ENCODE measurements at regions not wholly inside any gene's neighbourhood (a gene's known extent, or its start where the extent isn't known, plus 50 kb on each side); places are given as distances from the start of the nearest gene placed in this dataset.

- DNase-seq (ENCODE audit: low read depth, low spot score) = no peak
- TF ChIP-seq CTCF (IDR thresholded peaks at IDR 0.05; ENCODE audit: insufficient read depth, low read length, missing control alignments) = no peak
- H3K4me3 ChIP-seq (ENCODE audit: low read depth, low read length) = no peak overlapping the region
- POLR2A ChIA-PET = interaction anchor here (1.0 kb wide), 1 partner anchor 11 kb away, joined by 4 read pairs; no protein-coding TSS in a partner anchor
- CTCF ChIA-PET = interaction anchor here (1.1 kb wide), 1 partner anchor 30 kb away, joined by 4 read pairs; no protein-coding TSS in a partner anchor
Measured at GRCh38 chr11:47917599-47918369, 62.6 kb upstream of the PTPRJ start.

GRCh38 chr11:47916361-47916841 is 64.0 kb upstream of the PTPRJ start:
- no peak overlapping the region for H3K4me3 ChIP-seq (ENCODE audit: low read depth, low read length)
- ChIA-PET CTCF (interaction anchor here (0.7 kb wide), 1 partner anchor 31 kb away, joined by 3 read pairs; no protein-coding TSS in a partner anchor), POLR2A (no interaction called here)
- DNase-seq (ENCODE audit: low read depth, low spot score) = no peak
- TF ChIP-seq CTCF (IDR thresholded peaks at IDR 0.05; ENCODE audit: insufficient read depth, low read length, missing control alignments) = no peak

GRCh38 chr11:47915783-47916182 is 64.6 kb upstream of the PTPRJ start:
- H3K4me3 ChIP-seq (ENCODE audit: low read depth, low read length) = no peak overlapping the region
- no peak for DNase-seq (ENCODE audit: low read depth, low spot score)
- ChIA-PET CTCF (interaction anchor here (0.7 kb wide), 1 partner anchor 195 kb away, joined by 3 read pairs; no protein-coding TSS in a partner anchor), POLR2A (no interaction called here)
- TF ChIP-seq CTCF (IDR thresholded peaks at IDR 0.05; ENCODE audit: insufficient read depth, low read length, missing control alignments) = no peak

GRCh38 chr11:47915374-47915773 is 65.0 kb upstream of the PTPRJ start:
- no peak overlapping the region for H3K4me3 ChIP-seq (ENCODE audit: low read depth, low read length)
- no peak for DNase-seq (ENCODE audit: low read depth, low spot score)
- CTCF ChIA-PET = interaction anchor here (0.7 kb wide), 1 partner anchor 196 kb away, joined by 3 read pairs; no protein-coding TSS in a partner anchor
- no peak for TF ChIP-seq CTCF (IDR thresholded peaks at IDR 0.05; ENCODE audit: insufficient read depth, low read length, missing control alignments)
- POLR2A ChIA-PET = no interaction called here

- ChIA-PET POLR2A (no interaction called here), CTCF (interaction anchor here (1.3 kb wide), 1 partner anchor 13 kb away, joined by 3 read pairs; no protein-coding TSS in a partner anchor)
- TF ChIP-seq CTCF (IDR thresholded peaks at IDR 0.05; ENCODE audit: insufficient read depth, low read length, missing control alignments) = no peak
- DNase-seq (ENCODE audit: low read depth, low spot score) = no peak
- H3K4me3 ChIP-seq (ENCODE audit: low read depth, low read length) = no peak overlapping the region
Measured at GRCh38 chr11:47914743-47915142, 65.6 kb upstream of the PTPRJ start.

GRCh38 chr11:47913529-47914244 is 65.5 kb upstream of the NUP160 start:
- DNase-seq (ENCODE audit: low read depth, low spot score) = no peak
- TF ChIP-seq CTCF (IDR thresholded peaks at IDR 0.05; ENCODE audit: insufficient read depth, low read length, missing control alignments) = no peak
- CTCF ChIA-PET = interaction anchor here (1.3 kb wide), 1 partner anchor 12 kb away, joined by 3 read pairs; no protein-coding TSS in a partner anchor
- no peak overlapping the region for H3K4me3 ChIP-seq (ENCODE audit: low read depth, low read length)
- POLR2A ChIA-PET = no interaction called here

Data from AG04449 (cell line).